ENCODE measurements at regions not wholly inside any gene's neighbourhood (a gene's known extent, or its start where the extent isn't known, plus 50 kb on each side); places are given as distances from the start of the nearest gene placed in this dataset.

DNA sequence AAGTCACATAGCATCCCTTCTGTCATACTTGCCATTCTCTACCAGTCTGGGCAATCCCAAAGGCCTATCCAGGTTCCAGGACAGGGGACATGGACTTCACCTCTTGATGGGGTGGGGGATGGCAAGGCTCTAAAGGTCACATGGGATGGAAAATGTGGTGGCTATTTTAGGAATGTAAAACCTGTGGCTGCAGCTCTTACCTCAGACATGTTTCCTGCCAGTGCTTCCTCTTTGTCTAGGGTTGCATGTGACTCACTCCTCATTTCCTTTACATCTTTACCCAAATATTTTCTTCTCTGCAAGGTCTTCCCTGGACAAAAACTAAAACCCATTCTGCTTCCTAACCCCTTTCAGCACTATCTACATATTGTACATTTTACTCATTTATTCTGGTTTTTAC is 135.7 kb downstream of the BTBD3 start:
- Histone ChIP-seq H3K9me3 (no peaks in the 10 kb centered on the region), H3K36me3 (no peaks in the 10 kb centered on the region), H3K27me3 (no peaks in the 10 kb centered on the region), H3K4me1 (peaks cover 0 to 3% (median 0%) of the 10 kb centered on the region in 4 donors), H3K27ac (replicated peaks in 1 of 4) (no peak overlapping the region), H3K4me3 (no peak overlapping the region)
- intact Hi-C loops (cut with DNase I), result no loop called here
- TF ChIP-seq, protein P1, sequence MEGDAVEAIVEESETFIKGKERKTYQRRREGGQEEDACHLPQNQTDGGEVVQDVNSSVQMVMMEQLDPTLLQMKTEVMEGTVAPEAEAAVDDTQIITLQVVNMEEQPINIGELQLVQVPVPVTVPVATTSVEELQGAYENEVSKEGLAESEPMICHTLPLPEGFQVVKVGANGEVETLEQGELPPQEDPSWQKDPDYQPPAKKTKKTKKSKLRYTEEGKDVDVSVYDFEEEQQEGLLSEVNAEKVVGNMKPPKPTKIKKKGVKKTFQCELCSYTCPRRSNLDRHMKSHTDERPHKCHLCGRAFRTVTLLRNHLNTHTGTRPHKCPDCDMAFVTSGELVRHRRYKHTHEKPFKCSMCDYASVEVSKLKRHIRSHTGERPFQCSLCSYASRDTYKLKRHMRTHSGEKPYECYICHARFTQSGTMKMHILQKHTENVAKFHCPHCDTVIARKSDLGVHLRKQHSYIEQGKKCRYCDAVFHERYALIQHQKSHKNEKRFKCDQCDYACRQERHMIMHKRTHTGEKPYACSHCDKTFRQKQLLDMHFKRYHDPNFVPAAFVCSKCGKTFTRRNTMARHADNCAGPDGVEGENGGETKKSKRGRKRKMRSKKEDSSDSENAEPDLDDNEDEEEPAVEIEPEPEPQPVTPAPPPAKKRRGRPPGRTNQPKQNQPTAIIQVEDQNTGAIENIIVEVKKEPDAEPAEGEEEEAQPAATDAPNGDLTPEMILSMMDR (IDR thresholded peaks at IDR 0.05), result no peak
- TF ChIP-seq POLR2A (IDR thresholded peaks at IDR 0.05; ENCODE audit: low read depth) (no peak), EP300 (IDR thresholded peaks at IDR 0.05) (no peak), POLR2AphosphoS5 (IDR thresholded peaks at IDR 0.05) (no peak)
- no peak for DNase-seq (ENCODE audit: extremely low spot score)

GRCh38 chr20:12054556-12054955 is 136.9 kb downstream of the BTBD3 start:
- H3K27ac ChIP-seq (replicated peaks in 1 of 4), result no peak overlapping the region
- H3K36me3 ChIP-seq, result no peaks in the 10 kb centered on the region
- intact Hi-C loops (cut with DNase I), result no loop called here
- DNase-seq (ENCODE audit: extremely low spot score), result no peak
- H3K4me1 ChIP-seq, result peaks cover 0 to 3% (median 0%) of the 10 kb centered on the region in 4 donors
- H3K9me3 ChIP-seq, result no peaks in the 10 kb centered on the region
- no peaks in the 10 kb centered on the region for H3K27me3 ChIP-seq
- TF ChIP-seq POLR2AphosphoS5 (IDR thresholded peaks at IDR 0.05) (no peak), EP300 (IDR thresholded peaks at IDR 0.05) (no peak), POLR2A (IDR thresholded peaks at IDR 0.05; ENCODE audit: low read depth) (no peak)
- TF ChIP-seq, protein P1 (IDR thresholded peaks at IDR 0.05), result no peak
- WGBS, result 83% methylated on average over 5 of the region's 5 CpGs
- H3K4me3 ChIP-seq, result no peak overlapping the region

DNA sequence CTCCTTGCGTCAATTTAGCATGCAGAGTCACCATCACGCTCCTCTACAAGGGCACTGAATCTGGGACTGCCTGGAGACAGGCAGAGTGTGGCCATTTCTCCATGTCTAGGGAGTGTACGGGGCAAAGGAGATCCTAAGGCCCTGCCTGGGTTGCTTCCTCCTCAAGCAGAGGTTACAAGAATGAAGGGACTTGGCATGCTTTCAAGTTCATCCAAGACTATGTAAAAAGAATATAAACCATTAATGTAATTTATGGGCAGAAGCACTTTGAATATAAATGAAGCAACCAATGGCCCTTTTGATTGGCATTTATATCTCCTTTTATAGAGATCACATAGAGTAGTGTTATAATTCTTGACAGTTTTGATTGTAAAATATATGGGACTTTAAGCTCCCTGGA is 137.5 kb downstream of the BTBD3 start:
- no peak for DNase-seq (ENCODE audit: extremely low spot score)

DNA sequence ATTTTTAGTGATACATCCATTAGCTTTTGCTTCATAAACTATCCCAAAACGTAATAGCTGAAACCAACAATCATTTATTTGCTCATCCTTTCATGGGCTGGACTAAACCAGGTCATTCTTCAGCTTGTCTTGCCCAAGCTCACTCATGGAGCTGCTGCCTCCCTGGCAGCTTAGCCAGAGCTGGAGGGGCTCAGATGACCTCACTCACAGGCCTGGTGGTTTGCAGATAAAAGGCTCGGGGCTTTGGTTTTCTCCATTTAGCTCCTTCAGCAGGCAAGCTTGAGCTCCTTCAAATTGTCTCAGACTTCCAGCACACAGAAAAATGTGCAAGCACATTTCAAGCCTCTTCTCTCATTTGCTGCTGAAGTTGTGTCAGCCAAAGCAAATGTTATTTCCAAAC is 139.1 kb downstream of the BTBD3 start:
- intact Hi-C loops (cut with DNase I), result no loop called here

More for the DNA sequence above, 137.5 kb downstream of the BTBD3 start:
- intact Hi-C loops (cut with DNase I), result no loop called here
- H3K36me3 ChIP-seq, result no peaks in the 10 kb centered on the region
- TF ChIP-seq, protein P1 (IDR thresholded peaks at IDR 0.05), result no peak
- TF ChIP-seq EP300 (IDR thresholded peaks at IDR 0.05) (no peak), POLR2A (IDR thresholded peaks at IDR 0.05; ENCODE audit: low read depth) (no peak), POLR2AphosphoS5 (IDR thresholded peaks at IDR 0.05) (no peak)
- H3K4me1 ChIP-seq, result peaks cover 0 to 3% (median 0%) of the 10 kb centered on the region in 4 donors
- H3K27me3 ChIP-seq, result no peaks in the 10 kb centered on the region
- no peak overlapping the region for H3K27ac ChIP-seq (replicated peaks in 1 of 4)
- H3K4me3 ChIP-seq, result no peak overlapping the region
- H3K9me3 ChIP-seq, result no peaks in the 10 kb centered on the region
- 80% methylated on average over 3 of the region's 3 CpGs for WGBS

More for the DNA sequence above, 139.1 kb downstream of the BTBD3 start:
- no peak overlapping the region for H3K27ac ChIP-seq (replicated peaks in 1 of 4)
- H3K4me3 ChIP-seq, result no peak overlapping the region
- H3K27me3 ChIP-seq, result no peaks in the 10 kb centered on the region
- H3K4me1 ChIP-seq, result peaks cover 0 to 3% (median 0%) of the 10 kb centered on the region in 4 donors
- H3K36me3 ChIP-seq, result no peaks in the 10 kb centered on the region
- H3K9me3 ChIP-seq, result no peaks in the 10 kb centered on the region
- 66% methylated on average over 2 of the region's 2 CpGs for WGBS
- DNase-seq (ENCODE audit: extremely low spot score), result no peak
- TF ChIP-seq POLR2A (IDR thresholded peaks at IDR 0.05; ENCODE audit: low read depth) (no peak), POLR2AphosphoS5 (IDR thresholded peaks at IDR 0.05) (no peak), EP300 (IDR thresholded peaks at IDR 0.05) (no peak)
- TF ChIP-seq, protein P1 (IDR thresholded peaks at IDR 0.05), result no peak
